H1 (cell line): ENCODE measurements at regions not wholly inside any gene's neighbourhood (a gene's known extent, or its start where the extent isn't known, plus 50 kb on each side); places are given as distances from the start of the nearest gene placed in this dataset.

Source experiments
- CTCF ChIA-PET: fragments of 300-600 bp; sonication (Branson Sonifier 250); formaldehyde crosslinking; loops from one replicate; lab custom pipeline; 2021; ENCODE audit not compliant: partially characterized antibody; lab: Charles Lee
- POLR2A ChIA-PET: fragments of 300-600 bp; sonication (Branson Sonifier 250); formaldehyde crosslinking; loops from one replicate; lab custom pipeline; 2021; ENCODE audit warnings: inconsistent platforms; ENCODE audit not compliant: partially characterized antibody; lab: Charles Lee
- DNase-seq, 2 experiments: peaks; one replicate each; pipeline versions ENCODE4 v3.0.0 to v3.0.0-alpha.2; 2010 to 2022; ENCODE audit warnings: low spot score in 2 of 2, low read depth in 1 of 2, mixed read lengths in 1 of 2
- FAIRE-seq: peaks from 2 replicates; lab custom pipeline; 2011; peaks lifted over from hg19 to GRCh38; lab: Jason Lieb, UNC
- H2AFZ ChIP-seq: 2 replicates; pipeline ENCODE4 v1.8.1; 2012; ENCODE audit warnings: low read length, inconsistent platforms
- H2AK5ac ChIP-seq: 2 replicates; pipeline ENCODE4 v1.6.1; 2013; ENCODE audit warnings: low read depth, low read length
- H2BK120ac ChIP-seq: replicated peaks from 2 replicates; pipeline ENCODE3; 2013; ENCODE audit warnings: low read depth, low read length, inconsistent platforms
- H2BK12ac ChIP-seq: 2 replicates; pipeline ENCODE4 v1.6.1; 2013; ENCODE audit warnings: low read depth, low read length
- H2BK15ac ChIP-seq: 2 replicates; pipeline ENCODE4 v1.6.1; 2013; ENCODE audit warnings: low read length
- H2BK20ac ChIP-seq: 2 replicates; pipeline ENCODE4 v1.6.1; 2013; ENCODE audit warnings: low read length
- H2BK5ac ChIP-seq: 2 replicates; pipeline ENCODE4 v1.6.1; 2013; ENCODE audit warnings: low read depth, low read length
- H3K14ac ChIP-seq: 2 replicates; pipeline ENCODE4 v1.6.1; 2013; ENCODE audit warnings: inconsistent platforms; ENCODE audit not compliant: insufficient read length
- H3K18ac ChIP-seq: 2 replicates; pipeline ENCODE4 v1.6.1; 2013; ENCODE audit warnings: low read length; ENCODE audit errors: extremely low read depth
- H3K23ac ChIP-seq: 2 replicates; pipeline ENCODE4 v1.6.1; 2013; ENCODE audit warnings: inconsistent platforms; ENCODE audit not compliant: insufficient read length
- H3K23me2 ChIP-seq: 2 replicates; pipeline ENCODE4 v1.6.1; 2013; ENCODE audit warnings: low read depth, low read length
- H3K27ac ChIP-seq: 2 replicates; pipeline ENCODE4 v1.6.1; 2011; ENCODE audit warnings: low read depth, low read length, inconsistent platforms
- H3K27me3 ChIP-seq, 4 experiments: replicated peaks in 1 of 4; 1 replicate in 1 of 4; 2 replicates in 3 of 4; pipeline versions ENCODE4 v1.6.1 to v1.8.1; 2011 to 2013; ENCODE audit warnings: low read length in 3 of 4, mild to moderate bottlenecking in 3 of 4, inconsistent platforms in 2 of 4, mixed read lengths in 2 of 4, moderate library complexity in 1 of 4; ENCODE audit not compliant: control insufficient read depth in 3 of 4, insufficient read depth in 3 of 4; ENCODE audit errors: extremely low read depth in 1 of 4
- H3K36me3 ChIP-seq, 4 experiments: 2 replicates each; pipeline versions ENCODE4 v1.6.1 to v1.8.1; 2011 to 2013; ENCODE audit warnings: mild to moderate bottlenecking in 4 of 4, low read length in 3 of 4, moderate library complexity in 2 of 4, control low read depth in 1 of 4, inconsistent platforms in 1 of 4; ENCODE audit not compliant: insufficient read depth in 4 of 4, control insufficient read depth in 2 of 4
- H3K4ac ChIP-seq: replicated peaks from 2 replicates; pipeline ENCODE3; 2013; ENCODE audit warnings: low read length, low read depth, mixed read lengths, inconsistent platforms; ENCODE audit not compliant: insufficient read length
- H3K4me1 ChIP-seq, 4 experiments: replicated peaks in 1 of 4; 1 replicate in 1 of 4; 2 replicates in 3 of 4; pipeline versions ENCODE4 v1.6.1 to v1.8.1; 2011 to 2013; ENCODE audit warnings: low read length in 3 of 4, inconsistent platforms in 2 of 4, mixed read lengths in 1 of 4; ENCODE audit not compliant: insufficient read depth in 4 of 4, control insufficient read depth in 3 of 4
- H3K4me2 ChIP-seq, 2 experiments: 2 replicates each; pipeline versions ENCODE4 v1.6.1 to v1.8.1; 2011 to 2013; ENCODE audit warnings: low read depth in 2 of 2, low read length in 2 of 2, control low read depth in 1 of 2, inconsistent platforms in 1 of 2, mild to moderate bottlenecking in 1 of 2; ENCODE audit not compliant: insufficient read depth in 1 of 2
- H3K4me3 ChIP-seq, 4 experiments: fragments of 200-600, 300-600 bp in 1 of 4; sonication (generic), shearing (Covaris generic), sonication (Bioruptor Twin) in 1 of 4; 2 replicates each; pipeline versions ENCODE4 v1.5.1 to v1.8.1; 2011 to 2016; ENCODE audit warnings: low read length in 4 of 4, low read depth in 3 of 4, control low read depth in 2 of 4, inconsistent platforms in 2 of 4, mild to moderate bottlenecking in 2 of 4, mixed read lengths in 1 of 4, moderate library complexity in 1 of 4; ENCODE audit not compliant: insufficient read depth in 2 of 4; ENCODE audit errors: extremely low read depth in 1 of 4
- H3K56ac ChIP-seq: replicated peaks from 2 replicates; pipeline ENCODE3; 2013; ENCODE audit warnings: low read depth, mild to moderate bottlenecking, mixed read lengths, low read length, inconsistent platforms; ENCODE audit not compliant: insufficient read length
- H3K79me1 ChIP-seq: 2 replicates; pipeline ENCODE4 v1.6.1; 2013; ENCODE audit warnings: low read depth, low read length, control low read depth
- H3K79me2 ChIP-seq, 2 experiments: 2 replicates each; pipeline versions ENCODE4 v1.6.1 to v1.8.1; 2012 to 2013; ENCODE audit warnings: low read length in 2 of 2, mild to moderate bottlenecking in 2 of 2, inconsistent platforms in 1 of 2; ENCODE audit not compliant: insufficient read depth in 2 of 2, control insufficient read depth in 1 of 2
- H3K9ac ChIP-seq, 4 experiments: replicated peaks in 1 of 4; 1 replicate in 1 of 4; 2 replicates in 3 of 4; pipeline versions ENCODE4 v1.6.1 to v1.8.1; 2011 to 2013; ENCODE audit warnings: low read depth in 3 of 4, low read length in 3 of 4, control low read depth in 2 of 4, mild to moderate bottlenecking in 2 of 4, moderate library complexity in 2 of 4, inconsistent platforms in 1 of 4; ENCODE audit errors: extremely low read depth in 1 of 4
- H3K9me3 ChIP-seq, 2 experiments: 2 replicates each; pipeline versions ENCODE4 v1.6.1 to v1.8.1; 2012 to 2013; ENCODE audit warnings: mild to moderate bottlenecking in 2 of 2, moderate library complexity in 2 of 2, control low read depth in 1 of 2, inconsistent platforms in 1 of 2, low read depth in 1 of 2, low read length in 1 of 2, mixed read lengths in 1 of 2; ENCODE audit not compliant: insufficient read depth in 2 of 2
- H4K20me1 ChIP-seq, 2 experiments: replicated peaks in 1 of 2; 2 replicates each; pipeline versions ENCODE3 to v1.8.1; 2011 to 2013; ENCODE audit warnings: inconsistent platforms in 2 of 2, low read length in 2 of 2, mild to moderate bottlenecking in 1 of 2; ENCODE audit not compliant: insufficient read depth in 2 of 2, control insufficient read depth in 1 of 2
- H4K5ac ChIP-seq: 2 replicates; pipeline ENCODE4 v1.6.1; 2013; ENCODE audit warnings: low read length, low read depth, mixed read lengths, inconsistent platforms; ENCODE audit not compliant: insufficient read length
- H4K8ac ChIP-seq: 2 replicates; pipeline ENCODE4 v1.8.0; 2013; ENCODE audit warnings: mild to moderate bottlenecking, moderate library complexity, low read length, inconsistent platforms; ENCODE audit not compliant: insufficient read depth; ENCODE audit errors: extremely low read depth
- H4K91ac ChIP-seq: replicated peaks from 2 replicates; pipeline ENCODE3; 2013; ENCODE audit warnings: low read length, mixed read lengths, inconsistent platforms; ENCODE audit not compliant: insufficient read length
- HDAC2 ChIP-seq, 2 experiments: fragments of 300-600 bp in 1 of 2; sonication (generic) in 1 of 2; IDR thresholded peaks; 2 replicates each; pipeline ENCODE4 v1.6.1; 2011 to 2012; ENCODE audit warnings: low read depth in 2 of 2, low read length in 2 of 2, mild to moderate bottlenecking in 2 of 2, moderate library complexity in 2 of 2, borderline replicate concordance in 1 of 2, inconsistent platforms in 1 of 2
- MAFK ChIP-seq: IDR thresholded peaks from 2 replicates; pipeline ENCODE4 v1.6.1; 2012; ENCODE audit warnings: low read depth, mild to moderate bottlenecking, improper control_type of control experiment, low read length
- WGBS, 2 experiments: shearing (Covaris generic) in 1 of 2; methylation state at CpG; one replicate each; pipeline versions ENCODE4 v1.1.6 to v1.1.7; 2013 to 2015; ENCODE audit warnings: low lambda C conversion rate in 2 of 2, mixed read lengths in 2 of 2, inconsistent platforms in 1 of 2, low coverage in 1 of 2, missing lambda C conversion rate in 1 of 2; ENCODE audit not compliant: insufficient replicate concordance in 2 of 2, insufficient coverage in 1 of 2, insufficient read length in 1 of 2; ENCODE audit errors: extremely low coverage in 1 of 2, missing lambda C conversion rate in 1 of 2; 5-methylcytosine and 5-hydroxymethylcytosine counted together

- no peak overlapping the region for H2BK5ac ChIP-seq
- H3K27ac ChIP-seq, result no peak overlapping the region
- H3K4me3 ChIP-seq, result no peak overlapping the region
- no peak overlapping the region for H3K9ac ChIP-seq
- no peak overlapping the region for H2BK12ac ChIP-seq
- no peak overlapping the region for H2BK20ac ChIP-seq
- H3K9me3 ChIP-seq, result peaks cover 15 to 16% of the 10 kb centered on the region in 2 experiments
- peaks cover 12% of the 10 kb centered on the region for H3K23me2 ChIP-seq
- H4K91ac ChIP-seq, result no peak overlapping the region
- H3K79me2 ChIP-seq, result no peaks in the 10 kb centered on the region
- peaks cover 0 to 18% (median 12%) of the 10 kb centered on the region in 4 experiments; a peak in 6 of 7 replicates for H3K27me3 ChIP-seq
- H2AK5ac ChIP-seq, result no peak overlapping the region
- peaks cover 0 to 10% (median 0%) of the 10 kb centered on the region in 4 experiments; a peak in 1 of 8 replicates for H3K36me3 ChIP-seq
- no peak overlapping the region for H2AFZ ChIP-seq
- no peak overlapping the region for H2BK15ac ChIP-seq
- no peak overlapping the region for H3K23ac ChIP-seq
- POLR2A ChIA-PET, result interaction anchor here (0.6 kb wide), 1 partner anchor 369 kb away, joined by 3 read pairs; no protein-coding TSS in a partner anchor
- H3K4me1 ChIP-seq, result peaks cover 0 to 3% (median 2%) of the 10 kb centered on the region in 4 experiments; a peak in 4 of 7 replicates
- WGBS, 2 experiments, result 90% methylated on average over 1 of the region's 1 CpG; no CpG with 5 or more reads in 1 of the 2 experiments
- H4K8ac ChIP-seq, result no peak overlapping the region
- TF ChIP-seq MAFK (no peak), HDAC2 (IDR thresholded peaks at IDR 0.05; ENCODE audit: borderline replicate concordance in 1 of 2, low read depth in 2 of 2, low read length in 2 of 2) (no peak)
- no peak overlapping the region for H3K56ac ChIP-seq
- no peak overlapping the region for H3K4me2 ChIP-seq
- H3K79me1 ChIP-seq, result no peaks in the 10 kb centered on the region
- no peak for FAIRE-seq
- CTCF ChIA-PET, result interaction anchor here (0.6 to 5.8 kb wide), 3 partner anchors 8 to 57 kb away, joined by 3 to 44 read pairs (median 8); no protein-coding TSS in a partner anchor
- no peak overlapping the region for H3K14ac ChIP-seq
- no peak overlapping the region for H3K18ac ChIP-seq
- H3K4ac ChIP-seq, result no peak overlapping the region
- no peak overlapping the region for H4K5ac ChIP-seq
- no peak for DNase-seq
- H2BK120ac ChIP-seq, result no peak overlapping the region
- no peaks in the 10 kb centered on the region for H4K20me1 ChIP-seq
These were observed 97.7 kb downstream of the ESM1 start for GRCh38 chr5:54887663-54888062.
